Testis (tissue), 2 donors: ENCODE measurements at regions not wholly inside any gene's neighbourhood (a gene's known extent, or its start where the extent isn't known, plus 50 kb on each side); places are given as distances from the start of the nearest gene placed in this dataset.

Experiments used
- DNase-seq: peaks from one replicate; pipeline ENCODE4 v3.0.0-alpha.2; 2019
- H3K27ac ChIP-seq, 2 donors: fragments of 200-600 bp; sonication (generic); one replicate each; pipeline ENCODE4 v1.5.1; 2019
- H3K27me3 ChIP-seq: fragments of 200-600 bp; sonication (generic); one replicate; pipeline ENCODE4 v1.5.1; 2019
- H3K36me3 ChIP-seq: fragments of 200-600 bp; sonication (generic); one replicate; pipeline ENCODE4 v1.5.1; 2017; ENCODE audit warnings: low read depth; ENCODE audit errors: missing control alignments
- H3K4me1 ChIP-seq: fragments of 200-600 bp; sonication (generic); one replicate; pipeline ENCODE4 v1.5.1; 2019
- H3K4me3 ChIP-seq, 2 donors: fragments of 200-600 bp; sonication (generic); one replicate each; pipeline ENCODE4 v1.5.1; 2017 to 2019
- H3K9me3 ChIP-seq: fragments of 200-600 bp; sonication (generic); one replicate; pipeline ENCODE4 v1.5.1; 2017
- POLR2A ChIP-seq: fragments of 450-650 bp; IDR thresholded peaks from one replicate; pipeline ENCODE4 v1.6.1; 2017; ENCODE audit warnings: antibody characterized with exemption, mild to moderate bottlenecking, moderate library complexity
- WGBS, 2 donors: methylation state at CpG; one replicate each; pipeline ENCODE4 v1.1.5; 2018; 5-methylcytosine and 5-hydroxymethylcytosine counted together
- intact Hi-C: fragments of 100-400 bp; cut with DNase I; formaldehyde crosslinking; loops from one replicate; pipeline ENCODE4 v1.15.1; 2023; ENCODE audit warnings: low total_unique reads
- TF ChIP-seq, protein P1 (sequence below), 3 experiments: fragments of 450-650 bp in 2 of 3; fragments of 200-600 bp in 1 of 3; sonication (generic) in 1 of 3; IDR thresholded peaks; one replicate each; pipeline ENCODE4 v1.5.1; 2016 to 2019; ENCODE audit warnings: antibody characterized with exemption in 3 of 3, mild to moderate bottlenecking in 2 of 3, moderate library complexity in 1 of 3

DNA sequence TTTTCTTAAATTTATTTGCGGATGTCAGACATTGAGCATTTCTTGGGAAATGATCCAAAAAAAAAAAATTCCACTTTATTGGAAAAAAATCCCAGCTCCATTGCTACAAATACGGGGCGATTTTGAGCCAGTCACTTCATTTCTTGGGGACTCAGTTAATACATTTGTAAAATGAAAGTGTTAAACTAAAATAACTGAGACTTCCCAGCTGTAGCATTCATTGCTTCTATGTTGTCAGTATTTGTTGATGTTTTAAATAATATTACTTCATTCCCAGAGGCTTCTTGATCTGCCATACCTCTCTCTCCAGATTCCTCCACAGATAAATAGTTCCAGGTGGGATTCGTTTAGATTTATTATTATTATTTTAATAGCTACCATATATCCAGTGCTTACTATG lies 77.1 kb upstream of the HS3ST3A1 start:
- intact Hi-C loops, result no loop called here
- Histone ChIP-seq H3K36me3 (no peaks in the 10 kb centered on the region), H3K4me3 (no peak overlapping the region), H3K27ac (no peak overlapping the region), H3K9me3 (no peaks in the 10 kb centered on the region), H3K4me1 (no peaks in the 10 kb centered on the region), H3K27me3 (no peaks in the 10 kb centered on the region)
- 60 to 73% methylated on average over 4 of the region's 4 CpGs for WGBS, 2 donors
- no peak for DNase-seq
- no peak for TF ChIP-seq POLR2A
- TF ChIP-seq, protein P1, sequence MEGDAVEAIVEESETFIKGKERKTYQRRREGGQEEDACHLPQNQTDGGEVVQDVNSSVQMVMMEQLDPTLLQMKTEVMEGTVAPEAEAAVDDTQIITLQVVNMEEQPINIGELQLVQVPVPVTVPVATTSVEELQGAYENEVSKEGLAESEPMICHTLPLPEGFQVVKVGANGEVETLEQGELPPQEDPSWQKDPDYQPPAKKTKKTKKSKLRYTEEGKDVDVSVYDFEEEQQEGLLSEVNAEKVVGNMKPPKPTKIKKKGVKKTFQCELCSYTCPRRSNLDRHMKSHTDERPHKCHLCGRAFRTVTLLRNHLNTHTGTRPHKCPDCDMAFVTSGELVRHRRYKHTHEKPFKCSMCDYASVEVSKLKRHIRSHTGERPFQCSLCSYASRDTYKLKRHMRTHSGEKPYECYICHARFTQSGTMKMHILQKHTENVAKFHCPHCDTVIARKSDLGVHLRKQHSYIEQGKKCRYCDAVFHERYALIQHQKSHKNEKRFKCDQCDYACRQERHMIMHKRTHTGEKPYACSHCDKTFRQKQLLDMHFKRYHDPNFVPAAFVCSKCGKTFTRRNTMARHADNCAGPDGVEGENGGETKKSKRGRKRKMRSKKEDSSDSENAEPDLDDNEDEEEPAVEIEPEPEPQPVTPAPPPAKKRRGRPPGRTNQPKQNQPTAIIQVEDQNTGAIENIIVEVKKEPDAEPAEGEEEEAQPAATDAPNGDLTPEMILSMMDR (IDR thresholded peaks at IDR 0.05), result no peak

DNA sequence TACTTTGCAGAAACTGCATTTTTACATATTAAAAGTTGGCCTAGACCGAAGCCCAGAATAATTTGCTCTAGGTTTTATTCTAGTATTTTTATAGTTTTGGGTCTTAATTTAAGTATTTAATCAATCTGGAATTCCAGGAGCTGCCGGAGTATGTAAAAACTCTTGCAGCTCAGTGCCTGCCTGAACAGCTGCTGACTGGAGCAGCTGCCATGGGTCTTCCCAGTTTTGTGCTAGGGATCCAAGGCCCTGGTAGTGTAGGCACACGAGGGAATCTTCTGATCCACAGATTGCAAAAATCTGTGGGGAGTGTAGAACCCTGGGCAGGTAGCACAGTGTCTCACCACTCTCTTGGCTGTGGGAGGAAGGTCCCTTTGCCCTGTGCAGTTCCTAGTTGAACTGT lies 87.0 kb upstream of the HS3ST3A1 start:
- no peak for DNase-seq
- TF ChIP-seq POLR2A, result no peak
- TF ChIP-seq, protein P1 (IDR thresholded peaks at IDR 0.05), result no peak
- Histone ChIP-seq H3K9me3 (no peaks in the 10 kb centered on the region), H3K36me3 (no peaks in the 10 kb centered on the region), H3K27me3 (no peaks in the 10 kb centered on the region), H3K4me3 (no peak overlapping the region), H3K4me1 (no peaks in the 10 kb centered on the region), H3K27ac (no peak overlapping the region)
- WGBS, 2 donors, result 86 to 91% methylated on average over 3 of the region's 3 CpGs
- intact Hi-C loops, result loop anchor here (10.0 kb wide), 1 partner anchor 1126 kb away; no protein-coding TSS in a partner anchor

DNA sequence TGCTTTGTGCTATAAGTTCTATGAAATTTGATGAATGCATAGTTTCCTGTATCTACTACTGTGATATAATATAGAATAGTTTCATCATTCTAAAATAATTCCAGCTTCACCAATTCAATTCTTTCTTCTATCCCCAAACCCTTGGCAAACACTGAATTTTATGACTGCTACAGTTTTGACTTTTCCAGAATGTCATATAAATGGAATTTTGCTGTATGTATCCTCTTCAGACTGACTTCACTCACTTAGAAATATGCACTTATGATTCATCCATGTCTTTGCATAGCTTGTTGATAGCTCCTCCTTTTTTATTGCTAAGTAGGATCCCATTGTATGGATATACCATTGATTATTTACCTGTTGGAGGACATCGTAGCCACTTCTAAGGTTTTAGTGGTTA lies 89.1 kb upstream of the HS3ST3A1 start:
- no peak for DNase-seq
- Histone ChIP-seq H3K4me1 (no peaks in the 10 kb centered on the region), H3K27me3 (no peaks in the 10 kb centered on the region), H3K27ac (no peak overlapping the region), H3K9me3 (no peaks in the 10 kb centered on the region), H3K36me3 (no peaks in the 10 kb centered on the region), H3K4me3 (no peak overlapping the region)
- intact Hi-C loops, result no loop called here
- 95 to 97% methylated on average over 1 of the region's 1 CpG for WGBS, 2 donors
- TF ChIP-seq, protein P1 (IDR thresholded peaks at IDR 0.05), result no peak
- no peak for TF ChIP-seq POLR2A

DNA sequence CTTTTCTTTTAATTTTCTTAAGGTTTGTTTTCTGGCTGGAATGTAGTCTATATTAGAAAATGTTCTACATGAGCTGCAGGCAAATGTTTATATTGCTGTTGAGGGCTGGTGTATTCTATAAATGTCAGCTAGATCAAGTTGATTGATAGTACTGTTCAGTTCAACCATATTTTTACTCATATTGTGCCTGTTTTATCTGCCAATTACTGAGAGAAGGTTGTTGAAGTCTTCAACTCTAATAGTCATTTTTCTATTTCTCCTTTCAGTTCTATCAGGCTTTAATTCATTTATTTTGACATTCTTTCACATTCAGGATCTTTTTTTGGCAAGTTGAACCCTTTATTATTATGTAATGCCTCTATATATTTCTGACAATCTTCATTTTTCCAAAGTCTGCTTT lies 93.2 kb upstream of the HS3ST3A1 start:
- H3K27ac ChIP-seq, result no peak overlapping the region
- no peak for TF ChIP-seq POLR2A
- TF ChIP-seq, protein P1 (IDR thresholded peaks at IDR 0.05), result no peak
- H3K4me1 ChIP-seq, result no peaks in the 10 kb centered on the region
- H3K27me3 ChIP-seq, result no peaks in the 10 kb centered on the region
- no peak overlapping the region for H3K4me3 ChIP-seq
- intact Hi-C loops, result no loop called here
- H3K9me3 ChIP-seq, result no peaks in the 10 kb centered on the region
- DNase-seq, result no peak
- H3K36me3 ChIP-seq, result no peaks in the 10 kb centered on the region

DNA sequence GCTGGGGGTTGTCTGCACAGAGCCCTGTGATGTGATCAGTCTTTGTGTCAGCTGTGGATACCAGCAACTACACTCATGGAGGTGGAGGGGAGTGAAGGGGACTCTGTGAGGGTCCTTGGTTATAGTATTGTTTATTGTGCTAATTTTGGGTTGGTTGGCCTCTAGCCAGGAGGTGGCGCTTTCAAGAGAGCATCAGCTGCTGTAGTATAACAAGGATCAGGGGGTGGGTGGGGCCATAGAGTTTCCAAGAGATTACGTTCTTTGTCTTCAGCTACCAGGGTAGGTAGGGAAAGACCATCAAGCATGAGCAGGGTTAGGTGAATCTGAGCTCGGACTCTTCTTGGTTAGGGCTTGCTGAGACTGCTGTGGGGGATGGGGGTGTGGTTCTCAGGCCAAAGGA lies 97.1 kb upstream of the HS3ST3A1 start:
- Histone ChIP-seq H3K27me3 (no peaks in the 10 kb centered on the region), H3K36me3 (no peaks in the 10 kb centered on the region), H3K9me3 (no peaks in the 10 kb centered on the region), H3K4me3 (no peak overlapping the region), H3K4me1 (no peaks in the 10 kb centered on the region), H3K27ac (no peak overlapping the region)
- TF ChIP-seq, protein P1 (IDR thresholded peaks at IDR 0.05), result no peak
- no peak for TF ChIP-seq POLR2A
- intact Hi-C loops, result no loop called here
- no peak for DNase-seq
- WGBS, 2 donors, result 90 to 95% methylated on average over 3 of the region's 3 CpGs
